A673 (cell line): ENCODE measurements at regions not wholly inside any gene's neighbourhood (a gene's known extent, or its start where the extent isn't known, plus 50 kb on each side); places are given as distances from the start of the nearest gene placed in this dataset.

Experiments used
- BruUV-seq: library from RNA; stranded (reverse); fragments of 400-500 nt; replicated peaks from 2 replicates; lab custom pipeline; 2021; lab: Mats Ljungman, UMichigan
- CTCF ChIA-PET: fragments of 300-600 bp; sonication (Branson Sonifier 250); formaldehyde crosslinking; loops from one replicate; lab custom pipeline; 2022; ENCODE audit warnings: antibody characterized with exemption; lab: Charles Lee
- POLR2A ChIA-PET: fragments of 300-600 bp; sonication (Branson Sonifier 250); formaldehyde crosslinking; loops from one replicate; lab custom pipeline; 2022; ENCODE audit warnings: antibody characterized with exemption; ENCODE audit not compliant: low non-redundant PET; lab: Charles Lee
- DNase-seq: peaks from one replicate; pipeline ENCODE4 v3.0.0-alpha.2; 2015; ENCODE audit warnings: low spot score
- H3K27ac ChIP-seq: fragments of 200-600 bp; sonication (generic); 2 replicates; pipeline ENCODE4 v1.5.1; 2016; ENCODE audit warnings: mixed run types, low read depth, mild to moderate bottlenecking, mixed read lengths, antibody characterized with exemption, low read length; ENCODE audit not compliant: poor library complexity, severe bottlenecking
- H3K27me3 ChIP-seq: fragments of 200-600 bp; sonication (generic); replicated peaks from 2 replicates; pipeline ENCODE4 v1.6.1; 2017; ENCODE audit warnings: mixed run types, low read depth, mild to moderate bottlenecking, mixed read lengths, antibody characterized with exemption, low read length; ENCODE audit not compliant: insufficient read depth, poor library complexity
- H3K36me3 ChIP-seq: fragments of 200-600 bp; sonication (generic); 2 replicates; pipeline ENCODE4 v1.6.1; 2016; ENCODE audit warnings: mixed run types, mild to moderate bottlenecking, mixed read lengths, antibody characterized with exemption, low read length; ENCODE audit not compliant: insufficient read depth, poor library complexity, severe bottlenecking
- H3K4me1 ChIP-seq: fragments of 200-600 bp; sonication (generic); 2 replicates; pipeline ENCODE4 v1.6.1; 2017; ENCODE audit warnings: mixed run types, mild to moderate bottlenecking, mixed read lengths, antibody characterized with exemption, low read length; ENCODE audit not compliant: insufficient read depth, poor library complexity, severe bottlenecking
- H3K4me3 ChIP-seq: fragments of 200-600 bp; sonication (generic); 2 replicates; pipeline ENCODE4 v1.5.1; 2016; ENCODE audit warnings: low read depth, mixed run types, mild to moderate bottlenecking, mixed read lengths, low read length; ENCODE audit not compliant: poor library complexity, severe bottlenecking
- H3K9me3 ChIP-seq: fragments of 200-600 bp; sonication (generic); 2 replicates; pipeline ENCODE4 v1.6.1; 2016; ENCODE audit warnings: mixed run types, low read depth, mild to moderate bottlenecking, mixed read lengths, antibody characterized with exemption, low read length; ENCODE audit not compliant: poor library complexity, severe bottlenecking
- EZH2 ChIP-seq: fragments of 200-600 bp; sonication (generic); IDR thresholded peaks from 2 replicates; pipeline ENCODE4 v1.6.1; 2017; ENCODE audit warnings: borderline replicate concordance, low read depth, mild to moderate bottlenecking, mixed read lengths, antibody characterized with exemption, low read length; ENCODE audit not compliant: poor library complexity, severe bottlenecking
- intact Hi-C: fragments of 100-400 bp; cut with micrococcal nuclease; formaldehyde crosslinking; loops from one replicate; pipeline ENCODE4 v1.10.0; 2022; ENCODE audit not compliant: unreplicated experiment
- TF ChIP-seq, protein P1 (sequence below): fragments of 300-800, 200-600 bp; sonication (generic); conservative IDR thresholded peaks from 2 replicates; pipeline ENCODE4 v1.5.1; 2017; ENCODE audit warnings: low read depth, mild to moderate bottlenecking, antibody characterized with exemption, low read length, moderate library complexity, mixed read lengths

DNA sequence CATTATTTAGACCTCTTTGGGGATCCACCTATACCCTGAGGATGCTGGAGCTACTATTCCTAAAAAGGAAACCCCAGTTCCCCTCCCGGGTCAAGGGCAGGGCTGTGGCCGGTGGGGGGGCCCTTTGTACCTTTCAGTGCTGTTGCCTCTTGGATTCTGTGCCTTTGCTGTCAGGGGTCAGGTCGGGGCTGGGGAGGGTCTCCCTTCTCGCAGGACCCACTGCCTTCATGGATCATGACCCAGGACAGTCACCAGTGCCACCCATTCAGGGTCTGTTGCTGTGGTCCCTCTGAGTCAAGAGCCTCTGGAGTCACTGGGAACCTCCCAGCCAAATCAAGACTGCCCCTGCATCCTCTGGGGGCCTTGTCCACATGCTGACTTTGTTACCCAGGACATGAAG is 78.1 kb upstream of the CCND1 start:
- Histone ChIP-seq H3K27me3 (no peaks in the 10 kb centered on the region), H3K4me1 (no peaks in the 10 kb centered on the region), H3K4me3 (no peak overlapping the region), H3K27ac (no peak overlapping the region), H3K36me3 (no peaks in the 10 kb centered on the region), H3K9me3 (peaks cover 5% of the 10 kb centered on the region)
- TF ChIP-seq, protein P1, sequence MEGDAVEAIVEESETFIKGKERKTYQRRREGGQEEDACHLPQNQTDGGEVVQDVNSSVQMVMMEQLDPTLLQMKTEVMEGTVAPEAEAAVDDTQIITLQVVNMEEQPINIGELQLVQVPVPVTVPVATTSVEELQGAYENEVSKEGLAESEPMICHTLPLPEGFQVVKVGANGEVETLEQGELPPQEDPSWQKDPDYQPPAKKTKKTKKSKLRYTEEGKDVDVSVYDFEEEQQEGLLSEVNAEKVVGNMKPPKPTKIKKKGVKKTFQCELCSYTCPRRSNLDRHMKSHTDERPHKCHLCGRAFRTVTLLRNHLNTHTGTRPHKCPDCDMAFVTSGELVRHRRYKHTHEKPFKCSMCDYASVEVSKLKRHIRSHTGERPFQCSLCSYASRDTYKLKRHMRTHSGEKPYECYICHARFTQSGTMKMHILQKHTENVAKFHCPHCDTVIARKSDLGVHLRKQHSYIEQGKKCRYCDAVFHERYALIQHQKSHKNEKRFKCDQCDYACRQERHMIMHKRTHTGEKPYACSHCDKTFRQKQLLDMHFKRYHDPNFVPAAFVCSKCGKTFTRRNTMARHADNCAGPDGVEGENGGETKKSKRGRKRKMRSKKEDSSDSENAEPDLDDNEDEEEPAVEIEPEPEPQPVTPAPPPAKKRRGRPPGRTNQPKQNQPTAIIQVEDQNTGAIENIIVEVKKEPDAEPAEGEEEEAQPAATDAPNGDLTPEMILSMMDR = no peak
- no peak for TF ChIP-seq EZH2
- intact Hi-C loops = no loop called here
- POLR2A ChIA-PET = no interaction called here
- CTCF ChIA-PET = no interaction called here
- BruUV-seq = no TSS peak
- DNase-seq = no peak

DNA sequence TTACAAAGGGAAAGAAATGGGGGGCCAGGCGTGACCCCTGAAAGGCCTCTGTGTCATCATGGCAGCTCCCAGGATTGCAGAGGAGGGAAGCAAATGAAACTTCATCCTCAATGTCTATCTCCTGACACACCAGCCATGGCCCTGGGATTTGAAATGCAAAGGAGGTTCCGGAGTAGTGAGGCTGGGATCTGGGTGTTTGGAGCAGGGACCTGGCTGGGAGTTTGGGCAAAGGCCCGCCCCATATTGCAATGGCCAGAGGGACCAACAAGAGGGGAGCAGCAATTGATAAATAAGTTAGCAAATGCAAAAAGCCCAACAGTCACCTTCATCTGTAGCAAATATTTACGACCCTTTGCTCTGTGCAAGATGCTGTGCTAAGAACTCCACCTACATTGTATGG is 77.7 kb upstream of the CCND1 start:
- intact Hi-C loops = no loop called here
- H3K4me3 ChIP-seq = no peak overlapping the region
- H3K27ac ChIP-seq = no peak overlapping the region
- peaks cover 5% of the 10 kb centered on the region for H3K9me3 ChIP-seq
- no TSS peak for BruUV-seq
- no peaks in the 10 kb centered on the region for H3K4me1 ChIP-seq
- ChIA-PET CTCF (no interaction called here), POLR2A (no interaction called here)
- DNase-seq = no peak
- TF ChIP-seq, protein P1 = no peak
- no peak for TF ChIP-seq EZH2
- H3K36me3 ChIP-seq = no peaks in the 10 kb centered on the region
- H3K27me3 ChIP-seq = no peaks in the 10 kb centered on the region

DNA sequence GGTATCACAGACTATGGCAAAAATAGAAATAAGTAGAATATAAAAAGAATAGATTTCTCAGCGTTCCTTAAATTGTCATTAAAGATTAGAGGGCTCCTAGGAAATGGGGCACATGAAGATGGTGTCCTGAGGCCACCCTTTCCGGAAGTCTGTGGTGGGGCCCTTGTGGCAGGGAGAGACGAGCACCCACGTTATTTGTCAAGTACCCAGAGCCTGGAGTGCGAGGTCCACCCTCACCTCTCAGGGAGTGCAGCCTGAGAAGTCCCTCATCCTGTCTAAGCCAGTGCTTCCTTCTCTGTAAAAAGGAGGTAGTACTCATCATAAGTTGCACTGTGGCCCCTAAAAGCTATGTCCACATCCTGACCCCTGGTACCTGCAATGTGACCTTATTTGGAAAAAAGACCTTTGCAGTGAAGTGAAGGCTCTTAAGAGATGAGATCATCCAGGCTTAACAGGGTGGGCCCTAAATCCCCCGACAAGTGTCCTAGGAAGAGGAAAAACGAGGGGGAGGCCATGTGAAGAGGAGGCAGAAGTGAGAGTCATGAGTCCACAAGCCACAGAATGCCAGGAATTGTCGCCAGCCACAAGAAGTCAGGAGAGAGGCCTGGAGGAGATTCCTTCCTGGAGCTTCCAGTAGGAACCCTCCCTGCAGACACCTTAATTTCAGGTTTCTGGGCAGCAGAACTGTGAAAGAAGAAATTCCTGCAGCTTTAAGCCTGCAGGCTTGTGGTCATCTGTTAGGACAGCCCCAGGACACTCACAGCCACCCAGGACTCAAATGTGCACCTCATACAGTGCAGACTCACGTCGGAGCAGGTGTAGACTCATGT is 76.8 kb upstream of the CCND1 start:
- Histone ChIP-seq H3K4me3 (no peak overlapping the region), H3K4me1 (no peaks in the 10 kb centered on the region), H3K27me3 (no peaks in the 10 kb centered on the region), H3K9me3 (peaks cover 5% of the 10 kb centered on the region), H3K36me3 (no peaks in the 10 kb centered on the region), H3K27ac (no peak overlapping the region)
- no peak for TF ChIP-seq EZH2
- TF ChIP-seq, protein P1 = no peak
- no peak for DNase-seq
- intact Hi-C loops = no loop called here
- POLR2A ChIA-PET = no interaction called here
- BruUV-seq = no TSS peak
- CTCF ChIA-PET = no interaction called here
